ENCODE measurements at regions not wholly inside any gene's neighbourhood (a gene's known extent, or its start where the extent isn't known, plus 50 kb on each side); places are given as distances from the start of the nearest gene placed in this dataset.

DNA sequence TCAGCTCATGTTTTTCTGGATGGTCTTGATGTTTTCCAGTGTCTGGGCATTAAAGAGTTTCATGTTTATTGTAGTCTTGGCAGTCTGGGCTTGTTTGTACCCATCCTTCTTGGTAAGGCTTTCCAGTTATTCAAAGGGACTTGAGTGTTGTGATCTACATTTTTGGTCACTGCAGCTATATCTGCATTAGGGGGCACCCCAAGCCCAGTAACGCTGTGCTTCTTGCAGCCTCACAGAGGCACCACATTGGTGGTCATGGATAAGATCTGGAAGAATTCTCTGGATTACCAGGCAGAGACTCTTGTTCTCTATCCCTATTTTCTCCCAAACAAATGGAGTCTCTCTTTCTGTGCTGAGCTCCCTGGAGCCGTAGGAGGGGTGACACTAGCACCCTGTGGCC lies 451.5 kb upstream of the FAT3 start:
- TF ChIP-seq CTCF (conservative IDR thresholded peaks at IDR 0.05; ENCODE audit: low read depth, low read length) (no peak), SMC3 (IDR thresholded peaks at IDR 0.05; ENCODE audit: low read depth, low read length) (no peak), RCOR1 (IDR thresholded peaks at IDR 0.05; ENCODE audit: insufficient replicate concordance, low read length) (no peak), MAFK (IDR thresholded peaks at IDR 0.05; ENCODE audit: low read depth, low read length) (no peak), POLR2A (IDR thresholded peaks at IDR 0.05; ENCODE audit: low read depth, low read length) (no peak), RAD21 (IDR thresholded peaks at IDR 0.05; ENCODE audit: low read length) (no peak), MXI1 (IDR thresholded peaks at IDR 0.05; ENCODE audit: borderline replicate concordance, low read depth, low read length) (no peak)
- TF ChIP-seq, protein P1, sequence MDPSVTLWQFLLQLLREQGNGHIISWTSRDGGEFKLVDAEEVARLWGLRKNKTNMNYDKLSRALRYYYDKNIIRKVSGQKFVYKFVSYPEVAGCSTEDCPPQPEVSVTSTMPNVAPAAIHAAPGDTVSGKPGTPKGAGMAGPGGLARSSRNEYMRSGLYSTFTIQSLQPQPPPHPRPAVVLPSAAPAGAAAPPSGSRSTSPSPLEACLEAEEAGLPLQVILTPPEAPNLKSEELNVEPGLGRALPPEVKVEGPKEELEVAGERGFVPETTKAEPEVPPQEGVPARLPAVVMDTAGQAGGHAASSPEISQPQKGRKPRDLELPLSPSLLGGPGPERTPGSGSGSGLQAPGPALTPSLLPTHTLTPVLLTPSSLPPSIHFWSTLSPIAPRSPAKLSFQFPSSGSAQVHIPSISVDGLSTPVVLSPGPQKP (IDR thresholded peaks at IDR 0.05; ENCODE audit: borderline replicate concordance, low read depth, low read length), result no peak
- TF ChIP-seq, protein P2, sequence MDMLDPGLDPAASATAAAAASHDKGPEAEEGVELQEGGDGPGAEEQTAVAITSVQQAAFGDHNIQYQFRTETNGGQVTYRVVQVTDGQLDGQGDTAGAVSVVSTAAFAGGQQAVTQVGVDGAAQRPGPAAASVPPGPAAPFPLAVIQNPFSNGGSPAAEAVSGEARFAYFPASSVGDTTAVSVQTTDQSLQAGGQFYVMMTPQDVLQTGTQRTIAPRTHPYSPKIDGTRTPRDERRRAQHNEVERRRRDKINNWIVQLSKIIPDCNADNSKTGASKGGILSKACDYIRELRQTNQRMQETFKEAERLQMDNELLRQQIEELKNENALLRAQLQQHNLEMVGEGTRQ (IDR thresholded peaks at IDR 0.05; ENCODE audit: low read depth, low read length), result no peak

Measured in IMR-90 (cell line).